Psoas muscle (tissue), 7 donors: ENCODE measurements at regions not wholly inside any gene's neighbourhood (a gene's known extent, or its start where the extent isn't known, plus 50 kb on each side); places are given as distances from the start of the nearest gene placed in this dataset.

ENCODE experiments used
- ATAC-seq, 4 donors: fragments of 200-7000 bp; cut with Tn5 transposase; one replicate each; pipeline ENCODE4 v1.9.1; 2020; ENCODE audit warnings: moderate library complexity in 3 of 4, mild to moderate bottlenecking in 2 of 4
- DNase-seq, 2 donors: peaks; one replicate each; pipeline ENCODE4 v3.0.0-alpha.2; 2020
- H3K27ac ChIP-seq: fragments of 200-600 bp; one replicate; pipeline ENCODE4 v1.8.0; 2022
- H3K27me3 ChIP-seq, 3 donors: fragments of 200-600 bp in 1 of 3; one replicate each; pipeline versions ENCODE4 v1.6.1 to v1.8.0; 2013 to 2022; ENCODE audit warnings: low read length in 2 of 3, mild to moderate bottlenecking in 2 of 3, moderate library complexity in 1 of 3; ENCODE audit not compliant: insufficient read depth in 3 of 3
- H3K36me3 ChIP-seq, 2 donors: fragments of 200-600 bp in 1 of 2; one replicate each; pipeline versions ENCODE4 v1.6.1 to v1.8.0; 2013 to 2022; ENCODE audit warnings: low read depth in 1 of 2, mild to moderate bottlenecking in 1 of 2, moderate library complexity in 1 of 2; ENCODE audit not compliant: insufficient read depth in 1 of 2
- H3K4me1 ChIP-seq: fragments of 200-600 bp; one replicate; pipeline ENCODE4 v1.8.0; 2022
- H3K4me3 ChIP-seq: fragments of 200-600 bp; one replicate; pipeline ENCODE4 v1.8.0; 2022; ENCODE audit warnings: mild to moderate bottlenecking
- H3K9me3 ChIP-seq: fragments of 200-600 bp; one replicate; pipeline ENCODE4 v1.8.0; 2022
- CTCF ChIP-seq: fragments of 200-600 bp; IDR thresholded peaks from one replicate; pipeline ENCODE4 v1.8.0; 2022; ENCODE audit warnings: antibody characterized with exemption
- WGBS, 3 donors: extraction: QIAGEN DNeasy Blood & Tissue Kit; methylation state at CpG; one replicate each; pipeline versions ENCODE4 v1.1.6 to v1.1.7; 2013; 5-methylcytosine and 5-hydroxymethylcytosine counted together
- intact Hi-C, 2 donors: fragments of 100-400 bp; cut with DNase I; formaldehyde crosslinking; loops; one replicate each; pipeline versions ENCODE4 v1.11.0 to v1.14.2; 2022
- donor health status: healthy with polysubstance abuse.
- donor health status: DM: no; HTN: no; CAD: no; lungs with moderate emphysema.
- donor health status: Bipolar disorder and iron deficiency.
- donor health status: healthy.
- donor health status: DM: yes; HTN: yes; CAD: no.
- donor health status: DM: no; HTN: no; CAD: no.
- donor health status: DM: yes; HTN: yes; CAD: no.

DNA sequence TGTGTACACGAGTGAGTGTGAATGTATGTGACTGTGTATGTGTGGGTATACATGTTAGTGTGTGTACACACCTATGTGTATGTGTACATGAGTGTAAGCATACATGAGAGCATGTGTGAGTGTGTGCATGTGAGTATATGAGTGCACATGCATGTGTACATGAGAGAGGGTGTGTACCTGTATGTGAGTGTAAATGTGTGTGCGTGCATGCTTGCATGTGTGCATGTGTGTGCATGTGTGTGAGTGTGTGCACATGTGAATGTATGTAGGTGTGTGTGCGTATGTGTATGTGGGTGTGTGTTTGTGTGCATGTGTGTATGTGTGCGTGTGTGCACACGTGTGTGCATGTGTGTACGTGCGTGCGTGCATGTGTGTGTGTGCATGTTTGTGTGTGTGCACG is 183.4 kb downstream of the BMP7 start:
- intact Hi-C loops: no loop called here
- Histone ChIP-seq H3K4me1 (no peaks in the 10 kb centered on the region), H3K9me3 (peaks cover 13% of the 10 kb centered on the region), H3K27me3 (peaks cover 0 to 4% (median 0%) of the 10 kb centered on the region in 3 donors), H3K4me3 (no peak overlapping the region), H3K27ac (no peak overlapping the region), H3K36me3 (no peaks in the 10 kb centered on the region)
- no peak for DNase-seq
- no peak for ATAC-seq
- 80 to 89% (median 86%) methylated on average over 9 of the region's 9 CpGs for WGBS, 3 donors
- TF ChIP-seq CTCF: no peak

- WGBS, 3 donors: 79 to 81% (median 81%) methylated on average over 8 of the region's 8 CpGs
- no peak for DNase-seq
- intact Hi-C loops: no loop called here
These were observed 180.4 kb downstream of the BMP7 start for GRCh38 chr20:57086066-57086465.

GRCh38 chr20:57087102-57087501 is 179.3 kb downstream of the BMP7 start:
- Histone ChIP-seq H3K36me3 (no peaks in the 10 kb centered on the region), H3K27me3 (peaks cover 0 to 16% (median 2%) of the 10 kb centered on the region in 3 donors), H3K4me3 (no peak overlapping the region), H3K27ac (no peak overlapping the region), H3K9me3 (no peaks in the 10 kb centered on the region), H3K4me1 (no peaks in the 10 kb centered on the region)
- DNase-seq (no peak), ATAC-seq (no peak)
- no peak for TF ChIP-seq CTCF
- WGBS, 3 donors: 57 to 70% (median 60%) methylated on average over 16 of the region's 16 CpGs
- intact Hi-C loops: no loop called here

More at GRCh38 chr20:57086066-57086465, 180.4 kb downstream of the BMP7 start:
- Histone ChIP-seq H3K4me1 (no peaks in the 10 kb centered on the region), H3K4me3 (no peak overlapping the region), H3K27me3 (peaks cover 0 to 16% (median 2%) of the 10 kb centered on the region in 3 donors), H3K27ac (no peak overlapping the region), H3K9me3 (no peaks in the 10 kb centered on the region), H3K36me3 (no peaks in the 10 kb centered on the region)
- no peak for TF ChIP-seq CTCF
- no peak for ATAC-seq

DNA sequence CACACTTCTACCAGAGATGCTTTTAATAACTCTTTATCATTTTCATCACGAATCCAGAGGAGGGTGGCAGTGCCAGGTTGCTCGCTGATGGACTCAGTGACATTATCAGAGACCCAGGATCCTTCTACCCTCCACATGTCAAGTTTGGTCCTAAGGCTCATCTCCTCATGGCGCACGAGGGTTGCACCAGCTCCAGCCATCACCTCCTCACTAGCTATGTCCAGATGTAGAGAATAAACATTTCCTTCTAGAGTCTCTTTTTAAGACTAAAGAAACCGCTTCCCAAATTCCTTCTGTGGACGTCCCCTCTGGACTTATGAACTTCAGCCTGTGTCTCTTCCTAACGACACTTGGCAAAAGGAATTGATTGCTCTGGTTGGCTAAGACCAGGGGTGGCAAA is 178.7 kb downstream of the BMP7 start:
- DNase-seq (no peak), ATAC-seq (no peak)
- Histone ChIP-seq H3K4me3 (no peak overlapping the region), H3K4me1 (no peaks in the 10 kb centered on the region), H3K36me3 (no peaks in the 10 kb centered on the region), H3K27ac (no peak overlapping the region), H3K9me3 (no peaks in the 10 kb centered on the region), H3K27me3 (peaks cover 0 to 16% (median 2%) of the 10 kb centered on the region in 3 donors)
- no peak for TF ChIP-seq CTCF
- intact Hi-C loops: no loop called here
- 79 to 82% (median 79%) methylated on average over 7 of the region's 7 CpGs for WGBS, 3 donors

DNA sequence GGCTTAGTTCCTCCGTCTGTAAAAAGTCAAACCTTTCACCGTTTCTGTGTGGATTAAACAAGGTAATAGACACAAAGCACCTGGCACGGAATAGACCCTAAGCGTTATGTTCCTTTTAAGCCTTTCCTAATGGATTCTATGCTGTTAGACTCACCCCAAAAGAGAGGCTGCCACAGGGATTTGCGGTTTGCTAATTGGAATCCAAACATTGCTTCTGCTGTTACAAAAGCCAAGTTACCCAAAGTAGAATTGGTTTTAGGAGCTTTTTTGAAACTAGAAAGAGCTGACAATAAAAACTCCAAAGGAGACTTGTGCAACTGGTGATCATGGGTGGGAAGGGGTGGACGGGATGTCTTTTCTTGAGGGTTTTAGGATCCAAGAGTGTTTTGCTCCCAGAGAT is 178.0 kb downstream of the BMP7 start:
- Histone ChIP-seq H3K27ac (no peak overlapping the region), H3K4me1 (no peaks in the 10 kb centered on the region), H3K27me3 (peaks cover 0 to 21% (median 2%) of the 10 kb centered on the region in 3 donors), H3K36me3 (no peaks in the 10 kb centered on the region), H3K9me3 (no peaks in the 10 kb centered on the region), H3K4me3 (no peak overlapping the region)
- ATAC-seq (no peak), DNase-seq (no peak)
- no peak for TF ChIP-seq CTCF
- 17 to 18% (median 17%) methylated on average over 6 of the region's 6 CpGs for WGBS, 3 donors
- intact Hi-C loops: no loop called here
